ENCODE measurements at regions not wholly inside any gene's neighbourhood (a gene's known extent, or its start where the extent isn't known, plus 50 kb on each side); places are given as distances from the start of the nearest gene placed in this dataset.

- TF ChIP-seq POLR2A (IDR thresholded peaks at IDR 0.05; ENCODE audit: low read depth, low read length) (no peak), TAF1 (IDR thresholded peaks at IDR 0.05; ENCODE audit: low read depth, low read length) (no peak), POLR2AphosphoS5 (IDR thresholded peaks at IDR 0.05; ENCODE audit: low read depth, low read length) (no peak)
Observed at GRCh38 chrX:44723426-44723825, 120.4 kb upstream of the DUSP21 start.
